ENCODE measurements at regions not wholly inside any gene's neighbourhood (a gene's known extent, or its start where the extent isn't known, plus 50 kb on each side); places are given as distances from the start of the nearest gene placed in this dataset.

GRCh38 chr10:7503190-7503589 is 92.4 kb upstream of the SFMBT2 start:
- Histone ChIP-seq H3K4me1 (ENCODE audit: control insufficient read depth, insufficient read depth, low read length) (peaks cover 27% of the 10 kb centered on the region), H3K4me3 (ENCODE audit: low read length) (no peak overlapping the region), H3K27ac (ENCODE audit: low read length) (no peak overlapping the region), H3K9me3 (ENCODE audit: control insufficient read depth, insufficient read depth, low read length) (no peaks in the 10 kb centered on the region), H3K36me3 (ENCODE audit: control insufficient read depth, insufficient read depth, low read length) (no peaks in the 10 kb centered on the region), H3K27me3 (ENCODE audit: control insufficient read depth, insufficient read depth, low read length) (no peaks in the 10 kb centered on the region)
- Mint-ChIP-seq H3K9me3 (no peaks in the 10 kb centered on the region), H3K4me1 (peaks cover 36 to 44% of the 10 kb centered on the region in 2 donors), H3K4me3 (no peak overlapping the region), H3K27me3 (ENCODE audit: low read depth in 2 of 2) (no peaks in the 10 kb centered on the region), H3K27ac (no peak overlapping the region), H3K36me3 (no peaks in the 10 kb centered on the region)
- DNase-seq (no peak), ATAC-seq (no peak)
- TF ChIP-seq CTCF (IDR thresholded peaks at IDR 0.05), result no peak
- 99% methylated on average over 3 of the region's 4 CpGs for WGBS (ENCODE audit: insufficient coverage)
- intact Hi-C loops (cut with micrococcal nuclease), result no loop called here

GRCh38 chr10:7501157-7501556 is 90.3 kb upstream of the SFMBT2 start:
- intact Hi-C loops (cut with micrococcal nuclease), result no loop called here
- no peak for TF ChIP-seq CTCF (IDR thresholded peaks at IDR 0.05)
- peaks cover 13% of the 10 kb centered on the region for H3K4me1 ChIP-seq (ENCODE audit: control insufficient read depth, insufficient read depth, low read length)
- Mint-ChIP-seq H3K27ac (no peak overlapping the region), H3K27me3 (ENCODE audit: low read depth in 2 of 2) (no peaks in the 10 kb centered on the region), H3K4me1 (peaks cover 19 to 24% of the 10 kb centered on the region in 2 donors), H3K4me3 (no peak overlapping the region), H3K9me3 (no peaks in the 10 kb centered on the region), H3K36me3 (no peaks in the 10 kb centered on the region)
- H3K27me3 ChIP-seq (ENCODE audit: control insufficient read depth, insufficient read depth, low read length), result no peaks in the 10 kb centered on the region
- no peak overlapping the region for H3K27ac ChIP-seq (ENCODE audit: low read length)
- H3K9me3 ChIP-seq (ENCODE audit: control insufficient read depth, insufficient read depth, low read length), result no peaks in the 10 kb centered on the region
- ATAC-seq (peak; percentile 44 to 70 (median 54)), DNase-seq (peak in 1 of 2 donors; percentile 42)
- H3K36me3 ChIP-seq (ENCODE audit: control insufficient read depth, insufficient read depth, low read length), result no peaks in the 10 kb centered on the region
- H3K4me3 ChIP-seq (ENCODE audit: low read length), result no peak overlapping the region
- WGBS (ENCODE audit: insufficient coverage), result 52% methylated on average over 12 of the region's 12 CpGs

GRCh38 chr10:7498111-7498510 is 87.3 kb upstream of the SFMBT2 start:
- H3K36me3 ChIP-seq (ENCODE audit: control insufficient read depth, insufficient read depth, low read length), result no peaks in the 10 kb centered on the region
- WGBS (ENCODE audit: insufficient coverage), result 99% methylated on average over 5 of the region's 5 CpGs
- H3K27ac ChIP-seq (ENCODE audit: low read length), result no peak overlapping the region
- no peaks in the 10 kb centered on the region for H3K27me3 ChIP-seq (ENCODE audit: control insufficient read depth, insufficient read depth, low read length)
- no peak overlapping the region for H3K27ac Mint-ChIP-seq
- H3K9me3 ChIP-seq (ENCODE audit: control insufficient read depth, insufficient read depth, low read length), result no peaks in the 10 kb centered on the region
- no peak overlapping the region for H3K4me3 Mint-ChIP-seq
- ATAC-seq (no peak), DNase-seq (no peak)
- H3K4me3 ChIP-seq (ENCODE audit: low read length), result no peak overlapping the region
- H3K27me3 Mint-ChIP-seq (ENCODE audit: low read depth in 2 of 2), result no peaks in the 10 kb centered on the region
- TF ChIP-seq CTCF (IDR thresholded peaks at IDR 0.05), result no peak
- no peaks in the 10 kb centered on the region for H3K9me3 Mint-ChIP-seq
- no peaks in the 10 kb centered on the region for H3K36me3 Mint-ChIP-seq
- H3K4me1 Mint-ChIP-seq, result peaks cover 13 to 29% of the 10 kb centered on the region in 2 donors
- H3K4me1 ChIP-seq (ENCODE audit: control insufficient read depth, insufficient read depth, low read length), result peaks cover 13% of the 10 kb centered on the region
- intact Hi-C loops (cut with micrococcal nuclease), result no loop called here

- intact Hi-C loops (cut with micrococcal nuclease), result no loop called here
- Histone ChIP-seq H3K4me3 (ENCODE audit: low read length) (no peak overlapping the region), H3K27me3 (ENCODE audit: control insufficient read depth, insufficient read depth, low read length) (no peaks in the 10 kb centered on the region), H3K27ac (ENCODE audit: low read length) (no peak overlapping the region), H3K9me3 (ENCODE audit: control insufficient read depth, insufficient read depth, low read length) (no peaks in the 10 kb centered on the region), H3K36me3 (ENCODE audit: control insufficient read depth, insufficient read depth, low read length) (no peaks in the 10 kb centered on the region), H3K4me1 (ENCODE audit: control insufficient read depth, insufficient read depth, low read length) (peaks cover 15% of the 10 kb centered on the region)
- 95% methylated on average over 2 of the region's 2 CpGs for WGBS (ENCODE audit: insufficient coverage)
- peaks cover 17 to 41% of the 10 kb centered on the region in 2 donors for H3K4me1 Mint-ChIP-seq
- no peaks in the 10 kb centered on the region for H3K9me3 Mint-ChIP-seq
- ATAC-seq (no peak), DNase-seq (no peak)
- no peak overlapping the region for H3K4me3 Mint-ChIP-seq
- H3K36me3 Mint-ChIP-seq, result no peaks in the 10 kb centered on the region
- no peak for TF ChIP-seq CTCF (IDR thresholded peaks at IDR 0.05)
- H3K27me3 Mint-ChIP-seq (ENCODE audit: low read depth in 2 of 2), result no peaks in the 10 kb centered on the region
- H3K27ac Mint-ChIP-seq, result no peak overlapping the region
Measured at GRCh38 chr10:7493996-7494395, 83.2 kb upstream of the SFMBT2 start.
